AG09309 (cell line): ENCODE measurements at regions not wholly inside any gene's neighbourhood (a gene's known extent, or its start where the extent isn't known, plus 50 kb on each side); places are given as distances from the start of the nearest gene placed in this dataset.
"Not testable (repeated sequence)": the region's sequence is repeated elsewhere in the genome, so short reads cannot be mapped to it uniquely, and the experiment has no call there.

Source experiments
- DNase-seq: peaks from one replicate; pipeline ENCODE4 v3.0.0-alpha.2; 2010; ENCODE audit warnings: low read depth
- H3K4me3 ChIP-seq: 2 replicates; pipeline ENCODE4 v1.5.1; 2011; ENCODE audit warnings: mild to moderate bottlenecking, low read depth, low read length, moderate library complexity; ENCODE audit not compliant: control insufficient read depth
- CTCF ChIP-seq: IDR thresholded peaks from 2 replicates; pipeline ENCODE4 v1.5.1; 2011; ENCODE audit warnings: mild to moderate bottlenecking, low read depth, low read length, inconsistent platforms; ENCODE audit not compliant: insufficient read depth, control insufficient read depth; ENCODE audit errors: missing control alignments

- no peak for DNase-seq
- H3K4me3 ChIP-seq = no peak overlapping the region
- TF ChIP-seq CTCF = no peak
Measured at GRCh38 chr16:46426336-46426735, 194.8 kb downstream of the SHCBP1 start.

GRCh38 chr16:46404028-46404427 is 217.2 kb downstream of the SHCBP1 start:
- TF ChIP-seq CTCF = no peak
- DNase-seq = no peak
- no peak overlapping the region for H3K4me3 ChIP-seq

- not testable (repeated sequence) for DNase-seq, H3K4me3 ChIP-seq
Measured at GRCh38 chr16:46398559-46398958, 222.6 kb downstream of the SHCBP1 start.

GRCh38 chr16:46396883-46397270 is 224.3 kb downstream of the SHCBP1 start:
- not testable (repeated sequence) for DNase-seq, H3K4me3 ChIP-seq

- DNase-seq = not testable (repeated sequence)
Measured at GRCh38 chr16:46396131-46396882, 224.9 kb downstream of the SHCBP1 start.

GRCh38 chr16:46395391-46395921 is 225.7 kb downstream of the SHCBP1 start:
- DNase-seq, H3K4me3 ChIP-seq: not testable (repeated sequence)

More at GRCh38 chr16:46396131-46396882, 224.9 kb downstream of the SHCBP1 start:
- not testable (repeated sequence) for H3K4me3 ChIP-seq

- H3K4me3 ChIP-seq, DNase-seq: not testable (repeated sequence)
Measured at GRCh38 chr16:46394963-46395362, 226.2 kb downstream of the SHCBP1 start.

- not testable (repeated sequence) for H3K4me3 ChIP-seq, DNase-seq
Measured at GRCh38 chr16:46394149-46394548, 227.0 kb downstream of the SHCBP1 start.

GRCh38 chr16:46392930-46393722 is 228.1 kb downstream of the SHCBP1 start:
- not testable (repeated sequence) for H3K4me3 ChIP-seq, DNase-seq

GRCh38 chr16:46390660-46391462 is 230.3 kb downstream of the SHCBP1 start:
- not testable (repeated sequence) for DNase-seq, H3K4me3 ChIP-seq

- H3K4me3 ChIP-seq = not testable (repeated sequence)
- DNase-seq = peak; percentile 86
Measured at GRCh38 chr16:46389561-46390041, 231.6 kb downstream of the SHCBP1 start.

GRCh38 chr16:46388939-46389491 is 232.2 kb downstream of the SHCBP1 start:
- not testable (repeated sequence) for H3K4me3 ChIP-seq, DNase-seq

GRCh38 chr16:46388354-46388753 is 232.8 kb downstream of the SHCBP1 start:
- H3K4me3 ChIP-seq, DNase-seq: not testable (repeated sequence)

GRCh38 chr16:46387720-46388119 is 233.5 kb downstream of the SHCBP1 start:
- not testable (repeated sequence) for DNase-seq, H3K4me3 ChIP-seq
